ENCODE measurements at regions not wholly inside any gene's neighbourhood (a gene's known extent, or its start where the extent isn't known, plus 50 kb on each side); places are given as distances from the start of the nearest gene placed in this dataset.

- ChIA-PET CTCF (no interaction called here), POLR2A (ENCODE audit: low non-redundant PET) (no interaction called here)
- TF ChIP-seq, protein P1, sequence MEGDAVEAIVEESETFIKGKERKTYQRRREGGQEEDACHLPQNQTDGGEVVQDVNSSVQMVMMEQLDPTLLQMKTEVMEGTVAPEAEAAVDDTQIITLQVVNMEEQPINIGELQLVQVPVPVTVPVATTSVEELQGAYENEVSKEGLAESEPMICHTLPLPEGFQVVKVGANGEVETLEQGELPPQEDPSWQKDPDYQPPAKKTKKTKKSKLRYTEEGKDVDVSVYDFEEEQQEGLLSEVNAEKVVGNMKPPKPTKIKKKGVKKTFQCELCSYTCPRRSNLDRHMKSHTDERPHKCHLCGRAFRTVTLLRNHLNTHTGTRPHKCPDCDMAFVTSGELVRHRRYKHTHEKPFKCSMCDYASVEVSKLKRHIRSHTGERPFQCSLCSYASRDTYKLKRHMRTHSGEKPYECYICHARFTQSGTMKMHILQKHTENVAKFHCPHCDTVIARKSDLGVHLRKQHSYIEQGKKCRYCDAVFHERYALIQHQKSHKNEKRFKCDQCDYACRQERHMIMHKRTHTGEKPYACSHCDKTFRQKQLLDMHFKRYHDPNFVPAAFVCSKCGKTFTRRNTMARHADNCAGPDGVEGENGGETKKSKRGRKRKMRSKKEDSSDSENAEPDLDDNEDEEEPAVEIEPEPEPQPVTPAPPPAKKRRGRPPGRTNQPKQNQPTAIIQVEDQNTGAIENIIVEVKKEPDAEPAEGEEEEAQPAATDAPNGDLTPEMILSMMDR (conservative IDR thresholded peaks at IDR 0.05; ENCODE audit: low read depth) = no peak
- H3K27ac ChIP-seq = no peak overlapping the region
- DNase-seq (ENCODE audit: low spot score) = no peak
Measured at GRCh38 chrX:94576367-94577004, 902.5 kb downstream of the FAM133A start.

GRCh38 chrX:94600077-94600476 is 926.1 kb downstream of the FAM133A start:
- ChIA-PET CTCF (no interaction called here), POLR2A (ENCODE audit: low non-redundant PET) (no interaction called here)
- TF ChIP-seq, protein P1 (conservative IDR thresholded peaks at IDR 0.05; ENCODE audit: low read depth) = no peak
- no peak for DNase-seq (ENCODE audit: low spot score)
- H3K27ac ChIP-seq = no peak overlapping the region

GRCh38 chrX:94612140-94612539 is 938.1 kb downstream of the FAM133A start:
- ChIA-PET POLR2A (ENCODE audit: low non-redundant PET) (no interaction called here), CTCF (no interaction called here)
- no peak for DNase-seq (ENCODE audit: low spot score)
- no peak overlapping the region for H3K27ac ChIP-seq
- TF ChIP-seq, protein P1 (conservative IDR thresholded peaks at IDR 0.05; ENCODE audit: low read depth) = no peak

GRCh38 chrX:94633237-94633636 is 959.2 kb downstream of the FAM133A start:
- TF ChIP-seq, protein P1 (conservative IDR thresholded peaks at IDR 0.05; ENCODE audit: low read depth) = no peak
- no peak for DNase-seq (ENCODE audit: low spot score)
- ChIA-PET CTCF (no interaction called here), POLR2A (ENCODE audit: low non-redundant PET) (no interaction called here)
- no peak overlapping the region for H3K27ac ChIP-seq

DNA sequence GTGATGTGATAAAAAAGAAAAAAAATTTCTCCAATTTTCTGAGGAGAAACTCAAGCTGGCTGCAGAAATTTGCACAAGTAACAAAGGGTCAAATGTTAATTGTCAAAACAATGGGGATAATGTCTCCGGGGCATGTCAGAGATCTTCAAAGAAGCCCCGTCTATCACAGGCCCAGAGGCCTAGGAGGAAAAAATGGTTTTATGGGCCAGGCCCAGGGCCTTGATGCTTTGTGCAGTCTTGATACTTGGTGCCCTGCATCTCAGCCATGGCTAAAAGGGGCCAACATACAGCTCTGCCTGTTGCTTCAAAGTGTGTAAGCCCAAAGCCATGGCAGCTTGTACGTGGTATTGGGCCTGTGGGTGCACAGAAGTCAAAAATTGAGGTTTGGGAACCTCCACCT is 961.0 kb downstream of the FAM133A start:
- DNase-seq (ENCODE audit: low spot score) = no peak
- TF ChIP-seq, protein P1 (conservative IDR thresholded peaks at IDR 0.05; ENCODE audit: low read depth) = no peak
- no peak overlapping the region for H3K27ac ChIP-seq
- ChIA-PET POLR2A (ENCODE audit: low non-redundant PET) (no interaction called here), CTCF (no interaction called here)

GRCh38 chrX:94645726-94646125 is 971.7 kb downstream of the FAM133A start:
- no peak overlapping the region for H3K27ac ChIP-seq
- DNase-seq (ENCODE audit: low spot score) = no peak
- TF ChIP-seq, protein P1 (conservative IDR thresholded peaks at IDR 0.05; ENCODE audit: low read depth) = no peak
- POLR2A ChIA-PET (ENCODE audit: low non-redundant PET) = no interaction called here
- CTCF ChIA-PET = interaction anchor here (0.7 kb wide), 1 partner anchor 36 kb away, joined by 5 read pairs; no protein-coding TSS in a partner anchor

Data from RWPE1 (cell line).